Testis (tissue), 2 donors: ENCODE measurements at regions not wholly inside any gene's neighbourhood (a gene's known extent, or its start where the extent isn't known, plus 50 kb on each side); places are given as distances from the start of the nearest gene placed in this dataset.
"Not testable (repeated sequence)": the region's sequence is repeated elsewhere in the genome, so short reads cannot be mapped to it uniquely, and the experiment has no call there.

Experiments used
- DNase-seq: peaks from one replicate; pipeline ENCODE4 v3.0.0-alpha.2; 2019
- H3K27ac ChIP-seq, 2 donors: fragments of 200-600 bp; sonication (generic); one replicate each; pipeline ENCODE4 v1.5.1; 2019
- H3K27me3 ChIP-seq: fragments of 200-600 bp; sonication (generic); one replicate; pipeline ENCODE4 v1.5.1; 2019
- H3K36me3 ChIP-seq: fragments of 200-600 bp; sonication (generic); one replicate; pipeline ENCODE4 v1.5.1; 2017; ENCODE audit warnings: low read depth; ENCODE audit errors: missing control alignments
- H3K4me1 ChIP-seq: fragments of 200-600 bp; sonication (generic); one replicate; pipeline ENCODE4 v1.5.1; 2019
- H3K4me3 ChIP-seq, 2 donors: fragments of 200-600 bp; sonication (generic); one replicate each; pipeline ENCODE4 v1.5.1; 2017 to 2019
- H3K9me3 ChIP-seq: fragments of 200-600 bp; sonication (generic); one replicate; pipeline ENCODE4 v1.5.1; 2017
- CTCF ChIP-seq, 3 experiments: fragments of 450-650 bp in 2 of 3; fragments of 200-600 bp in 1 of 3; sonication (generic) in 1 of 3; IDR thresholded peaks; one replicate each; pipeline ENCODE4 v1.5.1; 2016 to 2019; ENCODE audit warnings: antibody characterized with exemption in 3 of 3, mild to moderate bottlenecking in 2 of 3, moderate library complexity in 1 of 3
- POLR2A ChIP-seq: fragments of 450-650 bp; IDR thresholded peaks from one replicate; pipeline ENCODE4 v1.6.1; 2017; ENCODE audit warnings: antibody characterized with exemption, mild to moderate bottlenecking, moderate library complexity
- WGBS, 2 donors: methylation state at CpG; one replicate each; pipeline ENCODE4 v1.1.5; 2018; 5-methylcytosine and 5-hydroxymethylcytosine counted together
- intact Hi-C: fragments of 100-400 bp; cut with DNase I; formaldehyde crosslinking; loops from one replicate; pipeline ENCODE4 v1.15.1; 2023; ENCODE audit warnings: low total_unique reads

- Histone ChIP-seq H3K4me3 (no peak overlapping the region), H3K27me3 (no peaks in the 10 kb centered on the region), H3K4me1 (no peaks in the 10 kb centered on the region), H3K27ac (no peak overlapping the region), H3K36me3 (no peaks in the 10 kb centered on the region), H3K9me3 (no peaks in the 10 kb centered on the region)
- no peak for DNase-seq
- TF ChIP-seq POLR2A (no peak), CTCF (IDR thresholded peaks at IDR 0.05) (no peak)
- 94 to 96% methylated on average over 9 of the region's 9 CpGs for WGBS, 2 donors
- intact Hi-C loops = no loop called here
Measured at GRCh38 chr17:77631307-77631706, 327.2 kb upstream of the TNRC6C start.

GRCh38 chr17:77632619-77633018 lies 325.9 kb upstream of the TNRC6C start:
- no peak overlapping the region for H3K4me3 ChIP-seq
- WGBS, 2 donors = 87 to 90% methylated on average over 5 to 6 of the region's 6 CpGs
- no peaks in the 10 kb centered on the region for H3K4me1 ChIP-seq
- no peaks in the 10 kb centered on the region for H3K36me3 ChIP-seq
- H3K27me3 ChIP-seq = no peaks in the 10 kb centered on the region
- DNase-seq = no peak
- H3K9me3 ChIP-seq = no peaks in the 10 kb centered on the region
- TF ChIP-seq POLR2A (no peak), CTCF (IDR thresholded peaks at IDR 0.05) (no peak)
- intact Hi-C loops = no loop called here
- no peak overlapping the region for H3K27ac ChIP-seq

- H3K27ac ChIP-seq = no peak overlapping the region
- intact Hi-C loops = no loop called here
- WGBS, 2 donors = 77 to 88% methylated on average over 4 of the region's 4 CpGs
Measured at GRCh38 chr17:77634710-77635109, 323.8 kb upstream of the TNRC6C start.

GRCh38 chr17:77635176-77635575 lies 323.3 kb upstream of the TNRC6C start:
- DNase-seq = no peak
- Histone ChIP-seq H3K4me3 (no peak overlapping the region), H3K27ac (no peak overlapping the region), H3K9me3 (no peaks in the 10 kb centered on the region), H3K36me3 (no peaks in the 10 kb centered on the region), H3K4me1 (no peaks in the 10 kb centered on the region), H3K27me3 (no peaks in the 10 kb centered on the region)
- TF ChIP-seq CTCF (IDR thresholded peaks at IDR 0.05) = no peak
- TF ChIP-seq POLR2A = no peak
- intact Hi-C loops = no loop called here
- 88 to 92% methylated on average over 3 to 4 of the region's 4 CpGs for WGBS, 2 donors

More at GRCh38 chr17:77634710-77635109, 323.8 kb upstream of the TNRC6C start:
- Histone ChIP-seq H3K36me3 (no peaks in the 10 kb centered on the region), H3K4me1 (no peaks in the 10 kb centered on the region), H3K4me3 (no peak overlapping the region), H3K27me3 (no peaks in the 10 kb centered on the region), H3K9me3 (no peaks in the 10 kb centered on the region)
- TF ChIP-seq CTCF (IDR thresholded peaks at IDR 0.05) (no peak), POLR2A (no peak)
- no peak for DNase-seq

- DNase-seq, H3K4me3 ChIP-seq, intact Hi-C loops, H3K4me1 ChIP-seq, H3K27me3 ChIP-seq, H3K9me3 ChIP-seq, H3K36me3 ChIP-seq, H3K27ac ChIP-seq: not testable (repeated sequence)
- WGBS, 2 donors = 72 to 86% methylated on average over 3 of the region's 3 CpGs
Measured at GRCh38 chr17:77635785-77636184, 322.7 kb upstream of the TNRC6C start.
